ENCODE measurements at regions not wholly inside any gene's neighbourhood (a gene's known extent, or its start where the extent isn't known, plus 50 kb on each side); places are given as distances from the start of the nearest gene placed in this dataset.

DNA sequence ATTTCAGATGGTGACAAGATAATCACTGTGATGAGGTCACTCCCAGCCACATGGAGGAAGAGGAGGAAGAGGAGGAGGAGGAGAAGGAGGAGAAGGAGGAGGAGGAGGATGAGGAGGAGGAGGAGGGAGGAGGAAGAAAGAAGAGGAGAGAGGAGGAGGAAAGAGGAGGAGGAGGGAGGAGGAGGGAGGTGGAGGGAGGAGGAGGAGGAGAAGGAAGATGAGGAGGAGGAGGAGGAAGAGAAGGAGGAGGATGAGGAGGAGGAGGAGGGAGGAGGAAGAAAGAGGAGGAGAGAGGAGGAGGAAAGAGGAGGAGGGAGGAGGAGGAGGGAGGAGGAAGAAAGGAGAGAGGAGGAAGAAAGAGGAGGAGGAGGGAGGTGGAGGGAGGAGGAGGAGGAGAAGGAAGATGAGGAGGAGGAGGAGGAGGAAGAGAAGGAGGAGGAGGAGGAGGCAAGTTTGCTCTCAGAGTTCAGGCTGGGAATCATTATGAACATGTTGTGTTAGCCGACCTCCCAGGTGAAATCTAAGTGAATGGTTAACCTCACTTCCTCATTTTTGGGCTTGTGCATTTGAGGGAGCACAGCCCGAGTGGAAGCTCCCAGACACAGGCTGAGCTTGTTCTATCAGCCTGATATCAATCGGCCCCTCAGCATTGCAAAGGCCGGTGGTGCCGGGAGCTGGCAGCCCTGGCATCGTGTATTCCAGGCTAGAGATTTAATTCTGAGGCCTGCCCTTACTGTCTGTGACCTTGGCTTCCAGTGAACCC lies 236.2 kb upstream of the PITRM1 start:
- no peak for TF ChIP-seq GABPA (IDR thresholded peaks at IDR 0.05; ENCODE audit: low read depth)
- TF ChIP-seq, protein P1, sequence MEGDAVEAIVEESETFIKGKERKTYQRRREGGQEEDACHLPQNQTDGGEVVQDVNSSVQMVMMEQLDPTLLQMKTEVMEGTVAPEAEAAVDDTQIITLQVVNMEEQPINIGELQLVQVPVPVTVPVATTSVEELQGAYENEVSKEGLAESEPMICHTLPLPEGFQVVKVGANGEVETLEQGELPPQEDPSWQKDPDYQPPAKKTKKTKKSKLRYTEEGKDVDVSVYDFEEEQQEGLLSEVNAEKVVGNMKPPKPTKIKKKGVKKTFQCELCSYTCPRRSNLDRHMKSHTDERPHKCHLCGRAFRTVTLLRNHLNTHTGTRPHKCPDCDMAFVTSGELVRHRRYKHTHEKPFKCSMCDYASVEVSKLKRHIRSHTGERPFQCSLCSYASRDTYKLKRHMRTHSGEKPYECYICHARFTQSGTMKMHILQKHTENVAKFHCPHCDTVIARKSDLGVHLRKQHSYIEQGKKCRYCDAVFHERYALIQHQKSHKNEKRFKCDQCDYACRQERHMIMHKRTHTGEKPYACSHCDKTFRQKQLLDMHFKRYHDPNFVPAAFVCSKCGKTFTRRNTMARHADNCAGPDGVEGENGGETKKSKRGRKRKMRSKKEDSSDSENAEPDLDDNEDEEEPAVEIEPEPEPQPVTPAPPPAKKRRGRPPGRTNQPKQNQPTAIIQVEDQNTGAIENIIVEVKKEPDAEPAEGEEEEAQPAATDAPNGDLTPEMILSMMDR (IDR thresholded peaks at IDR 0.05; ENCODE audit: insufficient read depth, low read length) = no peak
- TF ChIP-seq, protein P2, sequence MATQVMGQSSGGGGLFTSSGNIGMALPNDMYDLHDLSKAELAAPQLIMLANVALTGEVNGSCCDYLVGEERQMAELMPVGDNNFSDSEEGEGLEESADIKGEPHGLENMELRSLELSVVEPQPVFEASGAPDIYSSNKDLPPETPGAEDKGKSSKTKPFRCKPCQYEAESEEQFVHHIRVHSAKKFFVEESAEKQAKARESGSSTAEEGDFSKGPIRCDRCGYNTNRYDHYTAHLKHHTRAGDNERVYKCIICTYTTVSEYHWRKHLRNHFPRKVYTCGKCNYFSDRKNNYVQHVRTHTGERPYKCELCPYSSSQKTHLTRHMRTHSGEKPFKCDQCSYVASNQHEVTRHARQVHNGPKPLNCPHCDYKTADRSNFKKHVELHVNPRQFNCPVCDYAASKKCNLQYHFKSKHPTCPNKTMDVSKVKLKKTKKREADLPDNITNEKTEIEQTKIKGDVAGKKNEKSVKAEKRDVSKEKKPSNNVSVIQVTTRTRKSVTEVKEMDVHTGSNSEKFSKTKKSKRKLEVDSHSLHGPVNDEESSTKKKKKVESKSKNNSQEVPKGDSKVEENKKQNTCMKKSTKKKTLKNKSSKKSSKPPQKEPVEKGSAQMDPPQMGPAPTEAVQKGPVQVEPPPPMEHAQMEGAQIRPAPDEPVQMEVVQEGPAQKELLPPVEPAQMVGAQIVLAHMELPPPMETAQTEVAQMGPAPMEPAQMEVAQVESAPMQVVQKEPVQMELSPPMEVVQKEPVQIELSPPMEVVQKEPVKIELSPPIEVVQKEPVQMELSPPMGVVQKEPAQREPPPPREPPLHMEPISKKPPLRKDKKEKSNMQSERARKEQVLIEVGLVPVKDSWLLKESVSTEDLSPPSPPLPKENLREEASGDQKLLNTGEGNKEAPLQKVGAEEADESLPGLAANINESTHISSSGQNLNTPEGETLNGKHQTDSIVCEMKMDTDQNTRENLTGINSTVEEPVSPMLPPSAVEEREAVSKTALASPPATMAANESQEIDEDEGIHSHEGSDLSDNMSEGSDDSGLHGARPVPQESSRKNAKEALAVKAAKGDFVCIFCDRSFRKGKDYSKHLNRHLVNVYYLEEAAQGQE (IDR thresholded peaks at IDR 0.05; ENCODE audit: insufficient replicate concordance, low read depth) = no peak
